Endodermal cell (in vitro differentiated cells): ENCODE measurements at regions not wholly inside any gene's neighbourhood (a gene's known extent, or its start where the extent isn't known, plus 50 kb on each side); places are given as distances from the start of the nearest gene placed in this dataset.
A peak's percentile ranks its signal among the peaks of the same experiment; 100 is the strongest.

Source experiments
- DNase-seq: peaks from one replicate; pipeline ENCODE4 v3.0.0-alpha.2; 2017
- H3K27ac ChIP-seq: 2 replicates; pipeline ENCODE4 v1.5.1; 2013; ENCODE audit warnings: mild to moderate bottlenecking, low read depth, low read length, moderate library complexity
- H3K27me3 ChIP-seq: 2 replicates; pipeline ENCODE4 v1.6.1; 2013; ENCODE audit warnings: mild to moderate bottlenecking, low read length, moderate library complexity; ENCODE audit not compliant: insufficient read depth, control insufficient read depth, poor library complexity, severe bottlenecking
- H3K36me3 ChIP-seq: 2 replicates; pipeline ENCODE4 v1.7.0; 2013; ENCODE audit warnings: mild to moderate bottlenecking, low read length, moderate library complexity; ENCODE audit not compliant: control insufficient read depth, insufficient read depth
- H3K4me1 ChIP-seq: one replicate; pipeline ENCODE4 v1.7.0; 2013; ENCODE audit warnings: low read length; ENCODE audit not compliant: control insufficient read depth, insufficient read depth
- H3K4me3 ChIP-seq: 2 replicates; pipeline ENCODE4 v1.5.1; 2013; ENCODE audit warnings: mild to moderate bottlenecking, low read length, moderate library complexity
- H3K9ac ChIP-seq: 2 replicates; pipeline ENCODE4 v1.6.1; 2013; ENCODE audit warnings: mild to moderate bottlenecking, low read length, moderate library complexity; ENCODE audit not compliant: poor library complexity, severe bottlenecking; ENCODE audit errors: extremely low read depth
- H3K9me3 ChIP-seq: 2 replicates; pipeline ENCODE4 v1.6.1; 2013; ENCODE audit warnings: mild to moderate bottlenecking, low read length, moderate library complexity; ENCODE audit not compliant: control insufficient read depth
- H3K27ac Mint-ChIP-seq: 2 replicates; pipeline ENCODE4 v1.8.0; 2020; ENCODE audit warnings: mixed read lengths
- H3K27me3 Mint-ChIP-seq: 2 replicates; pipeline ENCODE4 v1.8.0; 2021; ENCODE audit warnings: mild to moderate bottlenecking, mixed read lengths; ENCODE audit not compliant: insufficient read depth
- H3K36me3 Mint-ChIP-seq: 2 replicates; pipeline ENCODE4 v1.8.0; 2020; ENCODE audit warnings: low read depth, mixed read lengths
- H3K4me1 Mint-ChIP-seq: 2 replicates; pipeline ENCODE4 v1.8.0; 2020; ENCODE audit warnings: mixed read lengths
- H3K4me3 Mint-ChIP-seq: 2 replicates; pipeline ENCODE4 v1.8.0; 2020; ENCODE audit warnings: mild to moderate bottlenecking, moderate library complexity, mixed read lengths
- H3K9me3 Mint-ChIP-seq: 2 replicates; pipeline ENCODE4 v1.8.0; 2020; ENCODE audit warnings: mild to moderate bottlenecking, mixed read lengths
- CTCF ChIP-seq: fragments of 200-600 bp; sonication (generic); conservative IDR thresholded peaks from 2 replicates; pipeline ENCODE4 v1.5.0; 2021; ENCODE audit warnings: antibody characterized with exemption, mild to moderate bottlenecking
- WGBS, 2 experiments: methylation state at CpG; one replicate each; pipeline versions ENCODE4 v1.1.5 to v1.1.7; 2013; ENCODE audit warnings: missing lambda C conversion rate in 2 of 2, mixed read lengths in 1 of 2; ENCODE audit not compliant: insufficient coverage in 1 of 2, insufficient read length in 1 of 2; 5-methylcytosine and 5-hydroxymethylcytosine counted together

DNA sequence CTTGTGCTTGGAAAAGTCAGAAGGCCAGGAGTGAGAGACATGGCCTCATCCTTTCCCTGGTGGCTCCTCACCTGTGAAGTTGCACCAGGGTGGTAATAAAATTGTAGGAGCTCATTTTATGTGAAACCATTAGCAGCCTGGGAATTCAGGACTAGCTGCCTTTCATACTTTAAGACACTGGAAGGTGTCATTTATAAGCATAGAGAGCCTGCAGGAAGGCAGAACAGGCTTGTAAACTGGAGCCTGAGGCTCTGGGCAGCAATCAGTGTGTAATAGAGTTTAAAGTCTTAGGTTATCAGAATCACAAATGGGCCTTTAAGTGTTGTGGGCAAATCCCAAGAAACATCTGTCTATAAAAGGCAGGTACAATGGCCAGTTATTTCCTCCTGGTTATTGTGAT lies 127.2 kb downstream of the TM9SF2 start:
- no peak overlapping the region for H3K27ac Mint-ChIP-seq
- H3K36me3 ChIP-seq, result no peaks in the 10 kb centered on the region
- no peak overlapping the region for H3K4me3 ChIP-seq
- H3K4me3 Mint-ChIP-seq, result no peak overlapping the region
- peaks cover 50% of the 10 kb centered on the region for H3K4me1 Mint-ChIP-seq
- TF ChIP-seq CTCF, result no peak
- H3K27me3 Mint-ChIP-seq, result peaks cover 12% of the 10 kb centered on the region
- H3K36me3 Mint-ChIP-seq, result peaks cover 6% of the 10 kb centered on the region
- H3K4me1 ChIP-seq, result no peaks in the 10 kb centered on the region
- no peak overlapping the region for H3K9ac ChIP-seq
- no peak for DNase-seq
- H3K9me3 ChIP-seq, result peaks cover 12% of the 10 kb centered on the region
- H3K27ac ChIP-seq, result no peak overlapping the region
- no peaks in the 10 kb centered on the region for H3K27me3 ChIP-seq
- H3K9me3 Mint-ChIP-seq, result peaks cover 22% of the 10 kb centered on the region

DNA sequence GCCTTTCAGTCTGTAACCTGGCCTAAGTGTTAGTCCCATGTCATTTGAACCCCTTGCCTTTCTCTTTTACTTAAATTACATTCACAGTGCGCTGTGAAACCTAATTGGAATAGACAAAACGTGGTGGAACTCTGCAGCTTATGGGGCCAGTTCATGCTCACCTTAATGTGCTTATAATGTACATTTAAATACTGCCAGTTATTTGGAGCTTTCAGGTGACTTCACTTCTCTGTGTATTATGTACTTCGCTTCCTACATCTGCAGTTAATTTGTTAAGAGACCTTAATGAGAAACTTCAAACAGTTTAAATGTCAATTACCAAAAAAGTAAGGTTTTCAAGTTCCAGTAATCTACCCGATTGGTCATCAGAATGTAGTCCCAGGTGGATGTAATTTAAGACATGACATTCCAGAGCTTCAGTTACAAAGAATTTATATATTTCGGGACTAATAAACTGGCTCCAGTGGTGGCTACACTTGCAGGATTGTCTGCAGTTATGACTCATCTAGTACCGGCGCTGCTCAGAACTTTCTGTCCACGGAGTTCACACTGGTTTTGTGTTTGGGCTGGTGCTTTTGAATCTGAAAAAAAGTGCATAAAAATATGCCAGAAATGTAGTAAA lies 125.3 kb downstream of the TM9SF2 start:
- H3K4me3 Mint-ChIP-seq, result no peak overlapping the region
- no peak overlapping the region for H3K27ac Mint-ChIP-seq
- Histone ChIP-seq H3K9ac (no peak overlapping the region), H3K27ac (no peak overlapping the region), H3K4me3 (no peak overlapping the region), H3K4me1 (no peaks in the 10 kb centered on the region), H3K36me3 (no peaks in the 10 kb centered on the region), H3K9me3 (no peaks in the 10 kb centered on the region), H3K27me3 (no peaks in the 10 kb centered on the region)
- DNase-seq, result no peak
- peaks cover 14% of the 10 kb centered on the region for H3K27me3 Mint-ChIP-seq
- WGBS, 2 experiments, result 92 to 95% methylated on average over 8 of the region's 8 CpGs
- peaks cover 2% of the 10 kb centered on the region for H3K36me3 Mint-ChIP-seq
- H3K9me3 Mint-ChIP-seq, result peaks cover 5% of the 10 kb centered on the region
- TF ChIP-seq CTCF, result no peak
- H3K4me1 Mint-ChIP-seq, result peaks cover 50% of the 10 kb centered on the region

DNA sequence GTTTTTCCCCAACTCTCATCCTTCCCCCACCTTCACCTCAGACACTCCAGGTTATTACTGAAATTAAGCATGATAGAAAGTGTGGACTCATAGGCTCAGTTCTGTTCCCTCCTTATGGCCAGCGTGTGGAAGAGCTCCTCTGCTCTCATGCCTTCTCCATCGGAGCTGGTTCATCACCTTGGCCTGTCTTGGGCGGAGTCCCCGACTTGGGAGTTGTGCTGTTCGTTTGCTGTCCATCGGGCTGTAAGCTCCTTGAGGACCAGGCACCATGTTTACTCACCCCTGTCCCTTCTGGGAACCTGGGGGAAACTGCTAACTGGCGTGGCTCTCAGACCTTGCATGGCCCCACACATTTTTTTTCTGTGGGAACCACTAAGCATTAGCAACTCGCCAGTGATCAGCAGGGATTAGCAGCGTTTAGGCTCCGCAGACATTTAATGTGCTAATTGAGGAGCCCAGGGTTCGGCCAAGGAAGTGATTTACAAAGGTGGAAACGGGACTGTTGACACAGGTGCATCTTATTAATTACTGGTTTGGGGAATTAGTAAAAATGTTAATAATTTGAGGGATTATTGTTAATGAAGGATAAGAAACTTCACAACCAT lies 123.8 kb downstream of the TM9SF2 start:
- H3K4me1 Mint-ChIP-seq, result peaks cover 45% of the 10 kb centered on the region
- no peak overlapping the region for H3K27ac ChIP-seq
- no peak overlapping the region for H3K27ac Mint-ChIP-seq

More for the DNA sequence above, 123.8 kb downstream of the TM9SF2 start:
- WGBS, 2 experiments, result 70% methylated on average over 11 to 12 of the region's 12 CpGs
- no peaks in the 10 kb centered on the region for H3K9me3 ChIP-seq
- Mint-ChIP-seq H3K9me3 (peaks cover 5% of the 10 kb centered on the region), H3K4me3 (no peak overlapping the region), H3K36me3 (peaks cover 2% of the 10 kb centered on the region), H3K27me3 (peaks cover 14% of the 10 kb centered on the region)
- DNase-seq, result peak; percentile 73
- TF ChIP-seq CTCF, result no peak
- H3K27me3 ChIP-seq, result no peaks in the 10 kb centered on the region
- H3K9ac ChIP-seq, result no peak overlapping the region
- H3K36me3 ChIP-seq, result no peaks in the 10 kb centered on the region
- no peak overlapping the region for H3K4me3 ChIP-seq
- no peaks in the 10 kb centered on the region for H3K4me1 ChIP-seq
